ENCODE measurements at regions not wholly inside any gene's neighbourhood (a gene's known extent, or its start where the extent isn't known, plus 50 kb on each side); places are given as distances from the start of the nearest gene placed in this dataset.

DNA sequence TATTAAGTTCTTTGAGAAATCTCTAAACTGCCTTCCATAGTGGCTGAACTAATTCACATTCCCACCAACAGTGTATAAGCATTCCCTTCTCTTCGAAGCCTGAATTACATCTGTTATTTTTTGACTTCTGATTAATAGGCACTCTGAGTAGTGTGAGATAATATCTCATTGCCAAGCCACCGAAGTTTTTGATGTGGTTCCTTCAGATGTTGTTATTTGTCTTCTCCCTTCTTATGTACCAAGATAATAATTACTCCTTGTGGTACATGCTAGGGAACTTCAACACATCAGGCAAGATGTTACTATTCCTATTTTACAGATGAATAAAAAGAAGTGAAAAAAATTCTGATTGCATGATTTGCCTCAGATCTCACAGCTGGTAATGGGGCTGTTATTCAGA is 70.9 kb downstream of the KCTD12 start:
- TF ChIP-seq EZH2phosphoT487 (IDR thresholded peaks at IDR 0.05; ENCODE audit: insufficient read depth, low read depth) (no peak), EZH2 (IDR thresholded peaks at IDR 0.05; ENCODE audit: insufficient read depth, poor library complexity, severe bottlenecking) (no peak)
